ENCODE measurements at regions not wholly inside any gene's neighbourhood (a gene's known extent, or its start where the extent isn't known, plus 50 kb on each side); places are given as distances from the start of the nearest gene placed in this dataset.
"Not testable (repeated sequence)": the region's sequence is repeated elsewhere in the genome, so short reads cannot be mapped to it uniquely, and the experiment has no call there.

DNA sequence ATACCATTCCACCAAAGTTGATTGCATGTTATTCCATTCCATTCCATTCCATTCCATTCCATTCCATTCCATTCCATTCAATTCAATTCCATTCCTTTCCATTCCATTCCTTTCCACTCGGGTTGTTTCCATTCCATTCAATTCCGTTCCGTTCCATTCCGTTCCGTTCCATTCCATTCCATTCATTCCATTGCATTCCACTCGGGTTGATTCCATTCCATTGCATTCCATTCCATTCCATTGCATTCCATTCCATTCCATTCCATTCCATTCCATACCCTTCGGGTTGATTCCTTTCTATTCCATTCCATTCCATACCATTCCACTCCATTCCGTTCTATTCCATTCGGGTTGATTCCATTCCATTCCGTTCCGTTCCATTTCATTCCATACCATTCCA is 166.9 kb downstream of the CWH43 start:
- DNase-seq (ENCODE audit: low read depth in 2 of 3, low spot score in 2 of 3) = not testable (repeated sequence)

DNA sequence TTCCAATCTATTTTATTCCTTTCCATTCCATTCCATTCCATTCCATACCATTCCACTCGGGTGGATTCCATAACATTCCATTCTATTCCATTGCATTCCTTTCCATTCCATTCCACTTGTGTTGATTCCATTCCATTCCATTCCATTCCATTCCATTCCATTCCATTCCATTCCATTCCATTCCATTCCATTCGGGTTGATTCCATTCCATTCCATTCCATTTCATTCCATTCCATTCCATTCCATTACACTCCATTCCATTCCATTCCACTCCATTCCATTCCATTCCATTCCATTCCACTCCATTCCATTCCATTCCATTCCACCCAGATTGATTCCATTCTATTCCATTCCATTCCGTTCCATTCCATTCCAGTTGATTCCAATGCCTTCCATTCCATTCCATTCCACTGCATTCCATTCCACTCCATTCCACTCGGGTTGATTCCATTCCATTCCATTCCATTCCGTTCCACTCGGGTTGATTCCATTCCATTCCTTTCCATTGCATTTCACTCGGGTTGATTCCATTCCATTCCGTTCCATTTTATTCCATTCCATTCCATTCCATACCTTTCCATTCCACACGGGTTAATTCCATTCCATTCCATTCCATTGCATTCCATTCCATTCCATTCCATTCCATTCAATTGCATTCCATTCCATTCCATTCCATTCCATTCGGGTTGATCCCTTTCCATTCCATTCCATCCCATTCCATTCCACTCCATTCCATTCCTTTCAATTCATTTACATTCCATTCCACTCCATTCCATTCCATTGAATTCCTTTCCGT is 168.4 kb downstream of the CWH43 start:
- peak in 1 of 3 donors; percentile 86 for DNase-seq (ENCODE audit: low read depth in 2 of 3, low spot score in 2 of 3)

- not testable (repeated sequence) for DNase-seq (ENCODE audit: low read depth in 2 of 3, low spot score in 2 of 3)
These were observed 169.2 kb downstream of the CWH43 start for GRCh38 chr4:49155270-49155669.

DNA sequence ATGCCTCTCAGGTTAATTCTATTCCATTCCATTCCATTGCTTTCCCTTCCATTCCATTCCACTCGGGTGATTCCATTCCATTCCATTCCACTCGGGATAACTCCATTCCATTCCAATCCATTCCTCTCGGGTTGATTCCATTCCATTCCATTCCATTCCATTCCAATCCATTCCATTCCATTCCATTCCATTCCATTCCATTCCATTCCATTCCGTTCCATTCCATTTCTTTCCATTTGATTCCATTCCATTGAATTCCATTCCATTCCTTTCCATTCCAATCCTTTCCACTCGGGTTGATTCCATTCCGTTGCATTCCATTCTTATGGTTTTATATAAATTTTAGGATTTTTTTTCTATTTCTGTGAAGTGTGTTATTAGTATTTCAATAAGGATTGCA is 170.2 kb downstream of the CWH43 start:
- DNase-seq (ENCODE audit: low read depth in 2 of 3, low spot score in 2 of 3) = not testable (repeated sequence)

GRCh38 chr4:49157630-49158029 is 171.6 kb downstream of the CWH43 start:
- not testable (repeated sequence) for DNase-seq (ENCODE audit: low read depth in 2 of 3, low spot score in 2 of 3)

DNA sequence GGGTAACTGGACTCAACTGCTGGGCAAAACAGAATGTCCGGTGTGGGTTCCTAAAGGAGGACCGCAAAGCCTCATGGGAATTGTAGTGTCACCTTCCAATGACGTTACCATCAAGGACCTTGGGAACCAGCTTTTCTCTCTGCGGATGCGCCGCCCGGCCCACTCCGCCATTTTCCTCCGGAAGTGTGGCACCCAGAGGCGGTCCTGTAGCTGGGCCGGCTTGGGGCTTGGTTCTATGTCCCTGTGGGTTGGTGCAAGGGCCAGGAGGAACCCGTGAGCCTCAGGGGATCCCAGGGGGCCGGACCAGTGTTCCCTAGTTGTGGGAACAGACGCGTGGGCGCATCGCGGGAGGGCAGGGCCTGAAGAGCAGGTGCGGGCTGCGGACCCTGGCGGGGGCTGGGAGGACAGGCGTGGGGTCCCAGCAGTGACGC is 175.1 kb downstream of the CWH43 start:
- not testable (repeated sequence) for DNase-seq (ENCODE audit: low read depth in 2 of 3, low spot score in 2 of 3)

DNA sequence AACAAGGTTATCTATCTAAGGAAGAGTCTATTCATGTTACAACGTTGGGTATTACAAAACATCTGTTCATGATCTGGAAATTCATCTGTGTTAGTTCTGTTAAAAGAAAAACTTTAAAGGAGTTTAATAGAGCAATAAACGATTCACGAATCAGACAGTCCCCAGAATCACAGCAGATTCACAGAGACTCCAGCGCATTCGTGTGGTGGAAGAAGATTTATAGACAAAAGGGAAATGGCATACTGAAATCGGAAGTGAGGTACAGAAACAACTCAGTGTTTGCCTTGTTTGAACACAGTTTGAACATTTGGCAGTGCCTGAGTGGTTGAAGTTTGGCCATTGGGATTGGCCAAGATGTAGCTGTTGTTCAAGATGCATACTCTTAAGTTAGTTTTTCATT is 178.8 kb downstream of the CWH43 start:
- not testable (repeated sequence) for DNase-seq (ENCODE audit: low read depth in 2 of 3, low spot score in 2 of 3)

DNA sequence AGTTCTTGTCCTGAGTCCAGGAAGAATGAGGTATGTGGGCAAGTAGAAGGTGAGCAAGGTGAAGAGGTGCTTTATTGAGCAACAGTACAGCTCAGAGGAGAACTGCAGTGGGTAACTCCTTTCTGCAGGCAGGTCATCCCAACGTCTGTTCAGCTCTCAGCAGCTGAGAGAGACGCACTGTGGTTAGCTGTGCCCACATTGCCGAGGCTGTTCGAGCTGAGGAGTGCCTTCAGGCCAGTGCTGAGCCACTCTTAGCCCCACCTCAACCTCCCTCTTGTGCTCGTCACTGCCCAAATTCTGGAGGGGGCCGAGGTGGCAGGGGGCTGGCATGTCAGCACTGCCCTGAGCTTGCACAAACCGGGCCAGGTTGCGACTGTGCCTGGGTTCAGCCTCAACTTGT is 191.8 kb downstream of the CWH43 start:
- DNase-seq (ENCODE audit: low read depth in 2 of 3, low spot score in 2 of 3) = not testable (repeated sequence)

DNA sequence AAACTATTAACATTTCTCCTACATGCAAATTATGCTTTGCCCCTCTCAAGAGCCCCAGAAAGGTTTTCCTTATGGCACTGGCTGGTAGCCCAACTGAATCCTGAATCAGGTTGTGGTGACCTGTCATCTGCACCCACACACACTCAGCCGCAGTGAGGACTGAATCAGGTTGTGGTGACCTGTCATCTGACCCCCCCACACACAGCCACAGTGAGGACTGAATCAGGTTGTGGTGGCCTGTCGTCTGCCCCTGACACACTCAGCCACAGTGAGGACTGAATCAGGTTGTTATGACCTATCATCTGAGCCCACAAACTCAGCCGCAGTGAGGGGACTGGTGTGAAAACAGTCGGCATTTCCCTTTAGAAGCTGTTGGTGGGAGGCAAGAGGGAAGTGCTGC is 195.0 kb downstream of the CWH43 start:
- not testable (repeated sequence) for DNase-seq (ENCODE audit: low read depth in 2 of 3, low spot score in 2 of 3)

- DNase-seq (ENCODE audit: low read depth in 2 of 3, low spot score in 2 of 3) = not testable (repeated sequence)
These were observed 225.5 kb downstream of the CWH43 start for GRCh38 chr4:49211396-49212194.

- not testable (repeated sequence) for DNase-seq (ENCODE audit: low read depth in 2 of 3, low spot score in 2 of 3)
These were observed 227.2 kb downstream of the CWH43 start for GRCh38 chr4:49213250-49213649.

GRCh38 chr4:49213750-49214149 is 227.7 kb downstream of the CWH43 start:
- not testable (repeated sequence) for DNase-seq (ENCODE audit: low read depth in 2 of 3, low spot score in 2 of 3)

- DNase-seq (ENCODE audit: low read depth in 2 of 3, low spot score in 2 of 3) = not testable (repeated sequence)
These were observed 228.5 kb downstream of the CWH43 start for GRCh38 chr4:49214453-49215081.

- not testable (repeated sequence) for DNase-seq (ENCODE audit: low read depth in 2 of 3, low spot score in 2 of 3)
These were observed 229.0 kb downstream of the CWH43 start for GRCh38 chr4:49215082-49215479.

DNA sequence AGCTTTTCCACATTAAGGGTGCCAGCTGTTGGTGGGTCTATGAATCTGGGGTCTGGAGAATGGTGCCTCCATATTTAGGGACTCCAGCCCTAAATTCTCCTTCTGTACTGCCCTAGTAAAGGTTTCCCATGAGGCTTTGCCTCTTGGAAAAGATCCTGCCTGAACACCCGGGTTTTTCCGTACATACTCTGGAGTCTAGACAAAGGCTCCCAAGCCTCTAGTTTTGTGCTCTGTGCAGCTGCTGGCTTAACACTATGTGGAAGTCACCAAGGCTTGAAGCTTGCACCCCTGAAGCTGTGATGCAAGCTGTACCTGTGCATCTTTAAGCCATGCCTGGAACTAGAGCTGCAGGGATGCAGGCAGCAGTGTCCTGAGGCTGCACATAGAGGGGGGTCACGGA is 230.5 kb downstream of the CWH43 start:
- not testable (repeated sequence) for DNase-seq (ENCODE audit: low read depth in 2 of 3, low spot score in 2 of 3)

DNA sequence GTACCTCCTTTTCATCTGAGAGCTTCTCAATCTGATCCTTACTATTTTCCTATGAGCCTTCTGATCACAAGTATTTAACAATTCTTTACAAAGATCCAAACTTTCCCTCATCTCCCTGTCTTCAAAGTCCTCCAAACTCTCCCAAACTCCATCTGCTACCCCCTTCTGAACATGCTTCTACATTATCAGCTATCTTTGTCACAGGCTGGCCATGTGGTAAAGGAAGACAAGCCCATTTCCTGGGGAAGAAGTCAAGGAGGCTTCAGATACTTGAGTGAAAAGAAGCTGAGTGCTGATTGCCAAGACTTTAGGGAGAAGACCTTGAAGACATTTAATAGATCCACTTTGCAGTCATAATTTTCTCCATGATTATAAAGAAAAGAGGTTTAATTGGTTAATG is 231.4 kb downstream of the CWH43 start:
- DNase-seq (ENCODE audit: low read depth in 2 of 3, low spot score in 2 of 3) = no peak

DNA sequence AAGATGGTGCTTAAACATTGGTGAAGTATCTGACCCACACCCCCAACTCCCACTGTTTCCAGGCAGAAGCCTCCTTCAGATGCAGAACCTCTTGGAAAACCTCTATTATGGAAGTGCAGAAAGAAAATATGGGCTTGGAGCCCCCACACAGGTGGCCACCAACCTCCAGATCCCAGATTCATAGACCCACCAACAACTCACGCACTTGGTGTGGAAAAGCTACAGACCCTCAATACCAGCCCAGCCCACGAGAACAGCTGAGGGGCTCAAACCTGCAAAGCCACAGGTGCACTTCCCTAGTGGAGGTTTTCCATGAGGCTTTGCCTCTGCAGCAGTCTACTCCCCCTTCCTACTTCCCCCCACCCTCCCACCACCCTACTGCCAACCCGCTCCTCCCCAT is 232.0 kb downstream of the CWH43 start:
- DNase-seq (ENCODE audit: low read depth in 2 of 3, low spot score in 2 of 3) = not testable (repeated sequence)

DNA sequence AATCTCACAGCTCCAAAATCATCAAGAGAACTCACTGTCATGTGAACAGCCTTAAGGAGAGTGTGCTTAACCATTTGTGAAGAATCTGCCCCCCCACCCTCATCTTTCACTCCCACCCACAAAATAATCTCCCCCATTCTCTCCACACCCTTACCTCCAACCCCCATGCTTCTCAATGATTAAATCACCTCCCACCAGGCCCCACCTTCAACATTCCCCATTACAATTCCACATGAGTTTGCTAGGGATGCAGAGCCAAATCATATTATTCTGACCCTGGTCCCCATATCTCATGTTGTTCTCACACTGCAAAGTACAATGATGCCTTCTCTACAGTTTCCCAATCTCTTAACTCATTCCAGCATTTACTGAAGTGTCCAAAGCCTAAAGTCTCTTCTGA is 232.9 kb downstream of the CWH43 start:
- DNase-seq (ENCODE audit: low read depth in 2 of 3, low spot score in 2 of 3) = not testable (repeated sequence)

GRCh38 chr4:49219489-49220225 is 233.6 kb downstream of the CWH43 start:
- not testable (repeated sequence) for DNase-seq (ENCODE audit: low read depth in 2 of 3, low spot score in 2 of 3)

DNA sequence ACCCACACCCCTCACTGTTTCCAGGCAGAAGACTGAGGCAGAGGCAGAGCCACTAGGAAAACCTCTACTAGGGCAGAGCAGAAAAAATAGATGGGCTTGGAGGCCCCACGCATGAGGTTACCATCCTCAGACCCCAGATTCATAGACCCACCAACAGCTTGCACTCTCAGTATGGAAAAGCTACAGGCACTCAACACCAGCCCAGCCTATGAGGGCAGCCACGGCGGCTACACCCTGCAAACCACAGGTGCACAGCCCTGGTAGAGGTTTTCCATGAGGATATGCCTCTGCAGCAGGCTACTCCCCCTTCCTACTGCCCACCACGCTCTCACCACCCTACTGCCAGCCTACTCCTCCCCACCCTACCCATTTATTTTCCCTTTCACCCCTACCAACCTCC is 235.1 kb downstream of the CWH43 start:
- DNase-seq (ENCODE audit: low read depth in 2 of 3, low spot score in 2 of 3) = no peak

- not testable (repeated sequence) for DNase-seq (ENCODE audit: low read depth in 2 of 3, low spot score in 2 of 3)
These were observed 236.7 kb downstream of the CWH43 start for GRCh38 chr4:49222810-49223209.
